Fibroblast of mammary gland (primary cell): ENCODE measurements at regions not wholly inside any gene's neighbourhood (a gene's known extent, or its start where the extent isn't known, plus 50 kb on each side); places are given as distances from the start of the nearest gene placed in this dataset.

Source experiments
- DNase-seq: peaks from one replicate; pipeline ENCODE4 v3.0.0-alpha.2; 2010; ENCODE audit warnings: low read depth
- H3K4me3 ChIP-seq: 2 replicates; pipeline ENCODE4 v1.5.1; 2011; ENCODE audit warnings: low read depth, mild to moderate bottlenecking, low read length, moderate library complexity; ENCODE audit not compliant: control insufficient read depth
- TF ChIP-seq, protein P1 (sequence below): conservative IDR thresholded peaks from 2 replicates; pipeline ENCODE4 v1.5.1; 2011; ENCODE audit warnings: low read depth, low read length, inconsistent platforms; ENCODE audit not compliant: control insufficient read depth, insufficient read depth

GRCh38 chr4:124589786-124590185 is 122.7 kb downstream of the ANKRD50 start:
- TF ChIP-seq, protein P1, sequence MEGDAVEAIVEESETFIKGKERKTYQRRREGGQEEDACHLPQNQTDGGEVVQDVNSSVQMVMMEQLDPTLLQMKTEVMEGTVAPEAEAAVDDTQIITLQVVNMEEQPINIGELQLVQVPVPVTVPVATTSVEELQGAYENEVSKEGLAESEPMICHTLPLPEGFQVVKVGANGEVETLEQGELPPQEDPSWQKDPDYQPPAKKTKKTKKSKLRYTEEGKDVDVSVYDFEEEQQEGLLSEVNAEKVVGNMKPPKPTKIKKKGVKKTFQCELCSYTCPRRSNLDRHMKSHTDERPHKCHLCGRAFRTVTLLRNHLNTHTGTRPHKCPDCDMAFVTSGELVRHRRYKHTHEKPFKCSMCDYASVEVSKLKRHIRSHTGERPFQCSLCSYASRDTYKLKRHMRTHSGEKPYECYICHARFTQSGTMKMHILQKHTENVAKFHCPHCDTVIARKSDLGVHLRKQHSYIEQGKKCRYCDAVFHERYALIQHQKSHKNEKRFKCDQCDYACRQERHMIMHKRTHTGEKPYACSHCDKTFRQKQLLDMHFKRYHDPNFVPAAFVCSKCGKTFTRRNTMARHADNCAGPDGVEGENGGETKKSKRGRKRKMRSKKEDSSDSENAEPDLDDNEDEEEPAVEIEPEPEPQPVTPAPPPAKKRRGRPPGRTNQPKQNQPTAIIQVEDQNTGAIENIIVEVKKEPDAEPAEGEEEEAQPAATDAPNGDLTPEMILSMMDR = no peak
- H3K4me3 ChIP-seq = no peak overlapping the region
- no peak for DNase-seq

- DNase-seq = no peak
- TF ChIP-seq, protein P1 = no peak
- no peak overlapping the region for H3K4me3 ChIP-seq
These were observed 122.1 kb downstream of the ANKRD50 start for GRCh38 chr4:124590480-124590879.

GRCh38 chr4:124591637-124592036 is 120.9 kb downstream of the ANKRD50 start:
- no peak overlapping the region for H3K4me3 ChIP-seq
- no peak for DNase-seq
- TF ChIP-seq, protein P1 = no peak

DNA sequence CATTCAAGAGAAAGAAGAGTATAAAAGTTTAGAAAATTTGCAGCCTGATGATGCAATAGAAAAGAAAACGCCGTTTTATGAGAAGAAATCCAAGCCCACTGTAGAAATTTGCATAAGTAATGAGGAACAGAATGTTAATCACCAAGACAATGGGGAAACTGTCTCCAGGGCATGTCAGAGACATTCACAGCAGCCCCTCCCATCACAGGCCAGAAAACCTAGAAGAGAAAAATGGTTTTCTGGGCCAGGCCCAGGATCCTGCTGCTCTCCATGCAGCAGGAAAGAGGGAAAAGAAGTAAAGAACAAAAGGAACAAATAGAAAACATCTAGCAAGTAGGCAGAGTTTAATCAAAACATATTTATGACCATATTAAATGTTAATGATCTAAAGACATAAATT is 119.0 kb downstream of the ANKRD50 start:
- no peak for DNase-seq
- H3K4me3 ChIP-seq = no peak overlapping the region
- TF ChIP-seq, protein P1 = no peak

GRCh38 chr4:124594945-124595344 is 117.6 kb downstream of the ANKRD50 start:
- DNase-seq = no peak
- TF ChIP-seq, protein P1 = no peak
- H3K4me3 ChIP-seq = no peak overlapping the region

GRCh38 chr4:124596816-124597215 is 115.7 kb downstream of the ANKRD50 start:
- no peak for DNase-seq
- TF ChIP-seq, protein P1 = no peak
- H3K4me3 ChIP-seq = no peak overlapping the region

GRCh38 chr4:124610211-124610610 is 102.3 kb downstream of the ANKRD50 start:
- TF ChIP-seq, protein P1 = no peak
- DNase-seq = no peak
- H3K4me3 ChIP-seq = no peak overlapping the region
